ENCODE measurements at regions not wholly inside any gene's neighbourhood (a gene's known extent, or its start where the extent isn't known, plus 50 kb on each side); places are given as distances from the start of the nearest gene placed in this dataset.

- no peaks in the 10 kb centered on the region for H4K20me1 ChIP-seq (ENCODE audit: insufficient read depth, low read length)
- no peak overlapping the region for H3K27ac ChIP-seq (ENCODE audit: low read length)
- H3K36me3 ChIP-seq (replicated peaks; ENCODE audit: insufficient read depth, low read length): no peaks in the 10 kb centered on the region
- no peak for DNase-seq
- H3K9me3 ChIP-seq (replicated peaks; ENCODE audit: insufficient read depth, low read length): no peaks in the 10 kb centered on the region
- H3F3A ChIP-seq (ENCODE audit: insufficient read depth, low read length): no peaks in the 10 kb centered on the region
- TF ChIP-seq EZH2phosphoT487 (IDR thresholded peaks at IDR 0.05; ENCODE audit: low read length): no peak
- no peak for TF ChIP-seq CTCF (IDR thresholded peaks at IDR 0.05; ENCODE audit: low read length)
- TF ChIP-seq EZH2 (optimal IDR thresholded peaks at IDR 0.05; ENCODE audit: low read depth, low read length): no peak
- H3K27me3 ChIP-seq (replicated peaks; ENCODE audit: insufficient read depth, low read length): no peaks in the 10 kb centered on the region
- no peaks in the 10 kb centered on the region for H3K4me1 ChIP-seq (ENCODE audit: low read length)
- H3K9me2 ChIP-seq (replicated peaks; ENCODE audit: insufficient read depth, low read length): no peaks in the 10 kb centered on the region
- no peak overlapping the region for H2AFZ ChIP-seq (ENCODE audit: low read length)
- no peak overlapping the region for H3K9ac ChIP-seq (ENCODE audit: low read length)
- H3K4me2 ChIP-seq (ENCODE audit: low read depth, low read length): no peak overlapping the region
- no peak overlapping the region for H3K4me3 ChIP-seq (ENCODE audit: low read length)
- H3K79me2 ChIP-seq (ENCODE audit: low read length): no peaks in the 10 kb centered on the region
These were observed 144.1 kb downstream of the PLK2 start for GRCh38 chr5:58315794-58316193.

GRCh38 chr5:58314356-58315210, 145.3 kb downstream of the PLK2 start:
- Histone ChIP-seq H3K36me3 (replicated peaks; ENCODE audit: insufficient read depth, low read length) (no peaks in the 10 kb centered on the region), H3F3A (ENCODE audit: insufficient read depth, low read length) (no peaks in the 10 kb centered on the region), H3K79me2 (ENCODE audit: low read length) (no peaks in the 10 kb centered on the region), H3K9ac (ENCODE audit: low read length) (no peak overlapping the region), H3K4me1 (ENCODE audit: low read length) (no peaks in the 10 kb centered on the region), H3K9me3 (replicated peaks; ENCODE audit: insufficient read depth, low read length) (no peaks in the 10 kb centered on the region), H3K4me2 (ENCODE audit: low read depth, low read length) (no peak overlapping the region), H3K27ac (ENCODE audit: low read length) (no peak overlapping the region), H3K9me2 (replicated peaks; ENCODE audit: insufficient read depth, low read length) (no peaks in the 10 kb centered on the region), H3K27me3 (replicated peaks; ENCODE audit: insufficient read depth, low read length) (no peaks in the 10 kb centered on the region), H4K20me1 (ENCODE audit: insufficient read depth, low read length) (no peaks in the 10 kb centered on the region), H3K4me3 (ENCODE audit: low read length) (no peak overlapping the region), H2AFZ (ENCODE audit: low read length) (no peak overlapping the region)
- TF ChIP-seq CTCF (IDR thresholded peaks at IDR 0.05; ENCODE audit: low read length): no peak
- TF ChIP-seq EZH2phosphoT487 (IDR thresholded peaks at IDR 0.05; ENCODE audit: low read length): no peak
- no peak for TF ChIP-seq EZH2 (optimal IDR thresholded peaks at IDR 0.05; ENCODE audit: low read depth, low read length)
- DNase-seq: no peak

GRCh38 chr5:58312299-58312698, 147.6 kb downstream of the PLK2 start:
- H3K9me2 ChIP-seq (replicated peaks; ENCODE audit: insufficient read depth, low read length): no peaks in the 10 kb centered on the region
- TF ChIP-seq EZH2phosphoT487 (IDR thresholded peaks at IDR 0.05; ENCODE audit: low read length) (no peak), EZH2 (optimal IDR thresholded peaks at IDR 0.05; ENCODE audit: low read depth, low read length) (no peak), CTCF (IDR thresholded peaks at IDR 0.05; ENCODE audit: low read length) (no peak)
- H3K27me3 ChIP-seq (replicated peaks; ENCODE audit: insufficient read depth, low read length): no peaks in the 10 kb centered on the region
- H3F3A ChIP-seq (ENCODE audit: insufficient read depth, low read length): no peaks in the 10 kb centered on the region
- no peak for DNase-seq
- H4K20me1 ChIP-seq (ENCODE audit: insufficient read depth, low read length): no peaks in the 10 kb centered on the region
- no peaks in the 10 kb centered on the region for H3K9me3 ChIP-seq (replicated peaks; ENCODE audit: insufficient read depth, low read length)
- H3K4me2 ChIP-seq (ENCODE audit: low read depth, low read length): no peak overlapping the region
- H2AFZ ChIP-seq (ENCODE audit: low read length): no peak overlapping the region
- no peak overlapping the region for H3K9ac ChIP-seq (ENCODE audit: low read length)
- no peaks in the 10 kb centered on the region for H3K4me1 ChIP-seq (ENCODE audit: low read length)
- no peak overlapping the region for H3K4me3 ChIP-seq (ENCODE audit: low read length)
- H3K79me2 ChIP-seq (ENCODE audit: low read length): no peaks in the 10 kb centered on the region
- no peak overlapping the region for H3K27ac ChIP-seq (ENCODE audit: low read length)
- H3K36me3 ChIP-seq (replicated peaks; ENCODE audit: insufficient read depth, low read length): no peaks in the 10 kb centered on the region

Data from MM.1S (cell line).